ENCODE measurements at regions not wholly inside any gene's neighbourhood (a gene's known extent, or its start where the extent isn't known, plus 50 kb on each side); places are given as distances from the start of the nearest gene placed in this dataset.

DNA sequence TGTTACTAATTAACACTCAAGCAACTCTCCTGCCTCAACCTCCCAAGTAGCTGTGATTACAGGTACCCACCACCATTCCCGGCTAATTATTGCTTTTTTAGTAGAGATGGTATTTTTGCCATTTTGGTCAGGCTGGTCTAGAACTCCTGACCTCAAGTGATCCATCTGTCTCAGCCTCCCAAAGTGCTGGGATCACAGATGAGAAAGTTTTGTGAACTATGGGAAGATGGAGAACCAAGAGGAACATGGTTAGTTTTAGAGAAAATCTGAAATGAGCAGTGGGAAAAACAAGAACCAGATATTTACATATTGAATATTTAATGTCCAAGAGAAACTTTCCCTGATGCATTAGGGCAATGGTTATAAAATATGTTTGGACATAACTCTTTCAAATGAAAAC is 863.6 kb upstream of the MIR17HG start:
- ATAC-seq (no peak), FAIRE-seq (no peak), DNase-seq (ENCODE audit: extremely low read depth in 1 of 4, low spot score in 3 of 4) (no peak)
- Histone ChIP-seq H3K4me1 (replicated peaks in 1 of 2; ENCODE audit: control insufficient read depth in 2 of 2, insufficient read depth in 2 of 2, low read length in 2 of 2) (no peaks in the 10 kb centered on the region), H3K9me3 (replicated peaks; ENCODE audit: control insufficient read depth, insufficient read depth, low read depth, low read length) (0 out of 2 replicates have a peak, but pooled peaks cover 4% of the 10 kb centered on the region), H3K36me3 (ENCODE audit: control insufficient read depth, insufficient read depth, low read length) (no peaks in the 10 kb centered on the region), H3K9me1 (ENCODE audit: control insufficient read depth, insufficient read depth, low read length) (no peaks in the 10 kb centered on the region), H3K4me2 (ENCODE audit: insufficient read depth, low read length) (no peak overlapping the region), H2AFZ (ENCODE audit: low read depth, low read length) (no peak overlapping the region), H3K27ac (ENCODE audit: extremely low read depth, low read depth, low read length) (no peak overlapping the region), H4K20me1 (replicated peaks; ENCODE audit: control insufficient read depth, insufficient read depth, low read length) (no peaks in the 10 kb centered on the region), H3K79me2 (ENCODE audit: control insufficient read depth, insufficient read depth, low read length) (no peaks in the 10 kb centered on the region), H3K27me3 (ENCODE audit: control insufficient read depth in 2 of 2, insufficient read depth in 2 of 2, low read length in 2 of 2) (no peaks in the 10 kb centered on the region; a peak in 1 of 5 replicates), H3K4me3 (no peak overlapping the region), H3K9ac (ENCODE audit: insufficient read depth in 1 of 2, low read depth in 2 of 2, low read length in 2 of 2) (no peak overlapping the region)
- in situ Hi-C loops (cut with MboI) (no loop called here), intact Hi-C loops (cut with micrococcal nuclease) (no loop called here)
- BruUV-seq (replicated peaks), result no TSS peak
- POLR2A ChIA-PET, result interaction anchor here (0.9 kb wide), 1 partner anchor 40 kb away, joined by 3 read pairs; no protein-coding TSS in a partner anchor
- TF ChIP-seq ZNF318 (IDR thresholded peaks at IDR 0.05; ENCODE audit: borderline replicate concordance in 1 of 2, low read depth in 1 of 2) (no peak), ZNF133 (CRISPR knock-in tag; IDR thresholded peaks at IDR 0.05) (no peak), PCBP2 (IDR thresholded peaks at IDR 0.05; ENCODE audit: low read depth, low read length, poor library complexity, severe bottlenecking) (no peak), KLF10 (CRISPR knock-in tag; IDR thresholded peaks at IDR 0.05) (0 out of 2 replicates have a peak, but pooled peaks have one; percentile 52), ZBTB26 (CRISPR knock-in tag; IDR thresholded peaks at IDR 0.05) (no peak), DLX4 (CRISPR knock-in tag; IDR thresholded peaks at IDR 0.05) (0 out of 2 replicates have a peak, but pooled peaks have one; percentile 70), ZNF717 (CRISPR knock-in tag; IDR thresholded peaks at IDR 0.05) (no peak)
- WGBS (ENCODE audit: insufficient coverage, low coverage, missing lambda C conversion rate), result 0% methylated on average over 1 of the region's 1 CpG
- CTCF ChIA-PET (ENCODE audit: low intra/inter-chr PET ratio), result no interaction called here

Data from K562 (cell line).